GM18870 (cell line): ENCODE measurements at regions not wholly inside any gene's neighbourhood (a gene's known extent, or its start where the extent isn't known, plus 50 kb on each side); places are given as distances from the start of the nearest gene placed in this dataset.

Experiments
- ATAC-seq: cut with Tn5 transposase; IDR thresholded peaks from one replicate; pipeline ENCODE4 v1.9.1; 2021; ENCODE audit warnings: moderate library complexity; ENCODE audit not compliant: unreplicated experiment

DNA sequence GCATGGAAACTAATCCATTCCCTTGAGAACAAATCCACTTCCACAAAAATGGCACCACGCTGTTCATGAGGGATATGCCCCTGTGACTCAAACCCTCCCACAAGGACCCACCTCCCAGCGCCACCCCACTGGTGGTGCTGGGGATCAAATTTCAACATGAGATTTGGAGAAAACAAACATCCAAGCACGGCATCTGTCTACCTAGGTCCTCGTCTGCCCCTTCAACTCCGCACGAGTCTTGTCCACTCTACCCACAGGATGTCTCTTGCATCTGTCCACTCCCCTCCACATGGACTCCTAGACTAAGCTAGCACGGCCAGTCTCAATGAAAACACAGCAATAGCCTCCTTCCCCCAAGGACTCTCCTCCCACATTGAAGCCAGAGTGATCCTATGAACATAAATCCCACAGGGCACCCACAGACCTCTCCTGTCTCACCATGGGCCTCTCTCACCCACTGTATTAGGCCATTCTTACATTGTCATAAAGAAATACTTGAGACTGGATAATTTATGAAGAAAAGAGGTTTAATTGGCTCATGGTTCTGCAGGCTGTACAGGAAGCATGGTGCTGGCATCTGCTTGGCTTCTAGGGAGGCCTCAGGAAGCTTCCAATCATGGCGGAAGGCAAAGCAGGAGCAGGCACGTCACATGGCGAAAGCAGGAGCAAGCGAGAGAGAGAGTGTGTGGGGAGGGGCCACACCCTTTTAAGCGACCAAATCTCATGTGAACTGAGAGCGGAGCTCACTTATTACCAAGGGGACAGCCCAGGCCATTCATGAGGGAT is 101.4 kb downstream of the TOMM20 start:
- ATAC-seq: no peak

DNA sequence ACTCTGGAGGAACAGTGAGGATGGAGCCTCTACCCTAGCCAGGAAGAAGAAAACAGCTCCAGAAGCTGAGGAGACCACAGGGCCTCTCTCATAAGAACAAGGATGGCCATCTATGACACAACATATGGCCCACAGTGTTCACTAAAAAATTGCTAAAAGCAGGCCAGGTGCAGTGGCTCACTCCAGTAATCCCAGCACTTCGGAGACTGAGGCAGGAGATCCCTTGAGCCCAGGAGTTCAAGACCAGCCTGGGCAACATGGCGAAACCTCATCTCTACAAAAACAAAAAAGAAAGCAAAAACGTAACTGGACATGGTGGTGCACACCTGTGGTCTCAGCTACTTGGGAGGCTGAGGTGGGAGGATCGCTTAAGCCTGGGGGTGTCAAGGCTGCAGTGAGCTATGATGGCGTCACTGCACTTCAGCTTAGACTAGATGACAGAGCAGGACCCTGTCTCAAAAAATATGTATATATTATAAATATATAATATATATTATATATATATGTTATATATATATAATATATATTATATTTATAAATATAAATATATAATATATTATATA is 103.1 kb downstream of the TOMM20 start:
- ATAC-seq: no peak

DNA sequence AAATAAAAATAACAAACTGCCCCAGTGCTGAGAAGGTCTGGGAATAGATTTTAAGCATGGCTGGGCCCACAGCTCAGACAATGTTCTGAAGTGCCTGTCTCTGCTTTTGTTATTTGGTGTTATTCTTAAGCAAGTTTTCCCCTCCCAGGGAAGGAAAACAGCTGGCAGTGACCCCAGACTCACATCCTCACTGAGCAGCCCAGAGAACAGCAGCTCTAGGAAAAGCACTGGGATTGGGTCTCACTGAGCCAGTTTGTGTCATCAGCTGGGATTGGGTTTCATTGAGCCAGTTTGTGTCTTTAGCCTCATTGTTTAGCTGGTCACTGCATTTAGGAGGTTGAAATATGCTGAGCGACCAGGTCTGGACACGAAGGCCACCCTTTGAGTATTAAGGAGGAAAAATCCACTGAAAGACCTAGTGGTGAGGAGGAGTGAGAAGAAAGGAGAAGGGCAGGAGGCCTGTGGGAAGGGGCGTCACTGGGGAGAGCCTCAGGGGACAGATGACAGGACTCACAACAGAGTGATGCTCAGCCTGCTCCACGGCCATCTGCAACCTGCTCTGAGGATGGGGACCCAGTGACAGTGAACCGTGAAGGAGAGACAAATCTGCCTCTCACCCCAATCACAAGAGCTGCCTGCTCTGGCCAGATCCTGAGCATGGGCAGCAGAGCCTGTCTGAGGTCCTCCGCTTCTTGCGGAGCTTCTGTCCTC is 103.8 kb downstream of the TOMM20 start:
- no peak for ATAC-seq

GRCh38 chr1:235023711-235024439 is 104.8 kb downstream of the TOMM20 start:
- ATAC-seq: no peak

- ATAC-seq: peak; percentile 52
These were observed 105.5 kb downstream of the TOMM20 start for GRCh38 chr1:235022981-235023710.

DNA sequence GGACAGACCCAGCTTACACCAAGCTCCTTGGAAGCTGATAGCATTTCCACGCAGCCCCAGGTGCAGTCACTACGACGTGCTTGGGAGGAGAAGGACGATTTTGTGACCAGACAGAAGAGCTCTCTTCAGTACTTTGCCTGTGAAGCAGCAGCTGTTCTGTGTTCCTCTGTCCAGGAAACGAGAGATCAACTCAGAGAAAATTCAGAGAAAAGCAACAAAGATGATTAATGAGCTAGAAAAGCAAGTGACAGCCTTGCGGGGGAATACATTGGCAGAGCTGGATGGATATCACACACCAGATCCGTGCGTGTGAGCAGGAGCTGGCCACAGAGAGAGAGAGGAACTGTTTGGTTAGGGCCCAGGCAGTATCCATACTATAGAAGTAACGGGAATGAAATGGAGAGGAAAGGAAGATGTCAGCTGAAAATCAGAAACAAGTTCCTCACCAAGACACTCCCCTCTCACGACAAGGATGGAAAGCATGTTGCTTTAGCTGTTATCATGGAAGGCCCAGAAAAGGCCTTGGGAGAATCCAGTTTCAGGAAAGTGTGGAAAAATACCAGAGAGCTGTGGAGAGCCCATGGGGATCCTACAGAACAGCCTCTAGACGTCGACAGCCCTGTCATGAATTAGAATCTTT is 106.2 kb downstream of the TOMM20 start:
- ATAC-seq: no peak

DNA sequence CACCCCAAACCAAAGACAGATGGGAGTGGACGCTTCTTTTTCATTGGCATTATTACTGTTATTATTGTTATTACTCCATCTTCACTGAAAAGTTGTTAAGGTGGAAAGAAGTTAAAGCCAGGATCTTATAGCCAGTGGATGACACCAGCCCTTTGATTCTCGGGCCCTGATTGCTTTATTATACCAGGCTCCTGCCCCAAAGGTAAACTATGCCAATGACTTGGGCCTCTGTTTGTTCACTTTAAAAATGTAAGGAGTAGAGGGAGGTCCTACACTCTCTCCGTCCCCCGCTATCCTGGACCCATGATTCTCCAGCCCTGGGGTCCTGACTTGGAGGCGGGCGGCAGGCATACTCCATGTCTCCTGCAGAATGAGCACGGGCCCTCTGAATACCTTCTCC is 106.8 kb downstream of the TOMM20 start:
- ATAC-seq: no peak

DNA sequence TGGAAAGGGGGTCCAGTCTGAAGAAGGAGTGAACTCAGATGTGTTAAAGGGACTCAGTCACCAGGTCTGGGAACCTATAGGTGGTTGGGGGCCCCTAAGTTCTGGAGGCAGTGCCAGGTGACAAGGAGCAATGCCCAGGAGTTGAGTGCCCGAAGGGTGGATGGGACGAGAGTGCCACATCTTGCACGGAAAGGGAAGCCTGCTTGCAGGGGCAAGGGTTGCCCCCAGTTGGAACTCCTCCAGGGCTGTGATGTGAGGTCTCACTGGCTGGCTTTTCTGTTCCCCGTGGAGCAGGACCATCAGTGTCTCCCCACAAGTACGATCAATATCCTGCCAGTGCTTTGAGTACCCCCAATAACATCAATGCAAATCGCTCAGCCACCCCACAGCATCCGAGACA is 107.3 kb downstream of the TOMM20 start:
- ATAC-seq: no peak

DNA sequence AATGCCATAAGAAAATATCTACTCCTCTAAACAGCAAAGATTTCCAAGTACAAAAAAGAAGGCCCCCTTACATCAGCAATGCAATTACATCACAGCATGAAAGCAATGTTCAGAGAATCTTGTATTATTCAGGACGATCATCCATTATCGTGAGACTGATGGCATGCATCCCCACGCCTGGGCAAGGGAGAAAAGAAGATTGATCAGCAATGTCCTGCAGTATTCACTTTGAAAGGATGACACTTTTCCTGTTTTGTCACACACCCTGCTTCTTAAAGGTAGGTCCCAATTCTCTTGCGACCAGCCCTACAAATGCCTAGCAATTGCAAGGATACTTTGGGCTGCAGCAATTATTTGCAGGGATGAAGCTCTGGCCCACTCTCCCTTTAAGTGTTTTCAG is 108.7 kb downstream of the TOMM20 start:
- no peak for ATAC-seq

GRCh38 chr1:235019471-235019870 is 109.2 kb downstream of the TOMM20 start:
- no peak for ATAC-seq

DNA sequence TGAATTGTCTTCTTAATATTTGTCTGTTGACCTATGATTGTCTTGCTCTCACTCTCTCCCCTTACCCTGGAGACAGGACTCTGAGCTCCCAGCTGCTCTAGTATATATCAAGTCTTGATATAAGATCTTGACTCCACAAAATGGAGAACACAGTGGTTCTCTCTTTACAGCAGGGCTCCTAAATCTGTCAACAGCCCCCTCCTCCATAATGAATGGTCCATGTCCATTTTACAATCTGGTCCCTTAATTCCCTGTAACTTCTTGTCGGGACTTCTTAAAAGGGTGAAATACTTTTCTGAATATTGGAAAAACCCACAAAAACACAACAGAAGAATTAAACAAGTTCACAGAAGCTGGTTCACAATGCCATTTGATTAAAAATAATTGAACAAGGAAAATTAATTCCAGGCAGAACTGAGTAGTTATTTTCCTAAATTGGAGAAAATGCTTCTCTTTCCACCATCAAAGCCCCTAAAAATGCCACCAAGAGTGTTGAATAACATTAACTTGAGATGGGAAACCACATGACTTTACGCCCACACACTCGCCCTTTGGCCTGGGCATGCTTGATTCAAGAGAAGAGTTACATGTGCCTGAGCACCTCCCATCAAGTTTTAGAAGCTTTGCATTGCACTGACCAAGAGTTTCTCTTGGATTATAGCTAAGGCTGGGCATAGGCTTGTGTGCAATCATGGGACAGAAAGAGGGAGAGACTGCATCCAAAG is 109.8 kb downstream of the TOMM20 start:
- ATAC-seq: no peak

DNA sequence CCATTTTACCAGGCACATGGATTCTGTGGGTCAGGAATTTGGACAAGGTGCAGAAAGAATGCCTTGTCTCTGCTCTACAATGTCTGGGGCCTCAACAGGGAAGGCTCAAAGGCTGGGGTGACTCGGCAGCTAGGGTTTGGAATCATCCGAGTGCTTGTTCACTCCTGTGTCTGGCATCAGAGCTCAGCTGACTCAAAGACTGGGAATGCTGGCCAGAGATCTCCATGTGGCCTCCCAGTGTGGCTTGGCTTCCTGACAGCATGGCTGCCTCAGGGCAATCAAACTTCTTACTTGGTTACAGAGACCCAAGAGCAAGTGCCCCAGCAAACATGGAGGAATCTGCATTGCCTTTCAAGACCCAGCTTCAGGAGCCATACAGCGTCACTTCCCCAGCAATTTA is 110.5 kb downstream of the TOMM20 start:
- ATAC-seq: no peak

- no peak for ATAC-seq
These were observed 110.9 kb downstream of the TOMM20 start for GRCh38 chr1:235017719-235018118.

GRCh38 chr1:235017191-235017590 is 111.4 kb downstream of the TOMM20 start:
- no peak for ATAC-seq

- peak; percentile 35 for ATAC-seq
These were observed 113.2 kb downstream of the TOMM20 start for GRCh38 chr1:235015291-235015985.

GRCh38 chr1:235014756-235015155 is 113.9 kb downstream of the TOMM20 start:
- no peak for ATAC-seq

DNA sequence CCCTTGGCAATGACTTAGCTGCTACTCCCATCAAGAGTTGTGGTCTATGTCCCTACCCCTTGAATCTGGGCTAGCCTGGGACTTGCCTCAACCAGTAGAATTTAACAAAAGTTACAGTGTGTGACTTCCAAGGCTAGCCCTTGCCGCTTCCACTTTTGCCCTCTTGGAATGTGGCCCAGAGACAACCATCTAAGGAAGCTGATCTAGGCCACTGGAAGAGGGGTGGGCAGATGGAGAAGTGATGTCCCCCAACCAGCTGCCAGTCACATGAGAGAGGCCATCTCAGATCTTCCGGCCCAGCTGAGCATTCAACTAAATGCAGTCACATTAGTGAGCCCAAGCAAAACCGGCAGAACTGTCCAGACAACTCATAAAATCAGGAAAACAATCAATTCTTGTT is 115.1 kb downstream of the TOMM20 start:
- no peak for ATAC-seq

- ATAC-seq: no peak
These were observed 116.0 kb downstream of the TOMM20 start for GRCh38 chr1:235012436-235013210.
